Fibroblast of lung (primary cell): ENCODE measurements at regions not wholly inside any gene's neighbourhood (a gene's known extent, or its start where the extent isn't known, plus 50 kb on each side); places are given as distances from the start of the nearest gene placed in this dataset.

Experiments used
- DNase-seq, 2 donors: peaks; one replicate each; pipeline versions ENCODE4 v3.0.0 to v3.0.0-alpha.2; 2010; ENCODE audit warnings: low read depth in 2 of 2
- H2AFZ ChIP-seq: 2 replicates; pipeline ENCODE4 v1.5.1; 2012; ENCODE audit warnings: low read length, control low read depth, inconsistent platforms
- H3K27ac ChIP-seq: 2 replicates; pipeline ENCODE4 v1.5.1; 2011; ENCODE audit warnings: low read length, control low read depth; ENCODE audit not compliant: insufficient read depth
- H3K27me3 ChIP-seq: 2 replicates; pipeline ENCODE4 v1.5.1; 2011; ENCODE audit warnings: mild to moderate bottlenecking, low read length; ENCODE audit not compliant: control insufficient read depth, insufficient read depth
- H3K36me3 ChIP-seq: 2 replicates; pipeline ENCODE4 v1.5.1; 2011; ENCODE audit warnings: low read length; ENCODE audit not compliant: control insufficient read depth, insufficient read depth
- H3K4me1 ChIP-seq: 2 replicates; pipeline ENCODE4 v1.5.1; 2011; ENCODE audit warnings: low read length; ENCODE audit not compliant: control insufficient read depth, insufficient read depth; ENCODE audit errors: extremely low read depth
- H3K4me2 ChIP-seq: 2 replicates; pipeline ENCODE4 v1.5.1; 2011; ENCODE audit warnings: low read length, control low read depth; ENCODE audit not compliant: insufficient read depth; ENCODE audit errors: extremely low read depth
- H3K4me3 ChIP-seq, 4 experiments: fragments of 200-600 bp in 1 of 4; sonication (generic) in 1 of 4; replicated peaks in 1 of 4; 2 replicates each; pipeline ENCODE4 v1.5.1; 2011 to 2016; ENCODE audit warnings: low read length in 4 of 4, low read depth in 3 of 4, mild to moderate bottlenecking in 3 of 4, control low read depth in 2 of 4, inconsistent platforms in 1 of 4, mixed read lengths in 1 of 4; ENCODE audit not compliant: insufficient read depth in 1 of 4; ENCODE audit errors: control extremely low read depth in 1 of 4
- H3K79me2 ChIP-seq: 2 replicates; pipeline ENCODE4 v1.5.1; 2012; ENCODE audit warnings: mild to moderate bottlenecking, low read length, inconsistent platforms; ENCODE audit not compliant: control insufficient read depth, insufficient read depth
- H3K9ac ChIP-seq: 2 replicates; pipeline ENCODE4 v1.5.1; 2011; ENCODE audit warnings: mild to moderate bottlenecking, low read length, control low read depth; ENCODE audit not compliant: insufficient read depth
- H3K9me3 ChIP-seq: 2 replicates; pipeline ENCODE4 v1.5.1; 2012; ENCODE audit warnings: low read depth, low read length; ENCODE audit not compliant: control insufficient read depth, insufficient read depth
- H4K20me1 ChIP-seq: 2 replicates; pipeline ENCODE4 v1.5.1; 2011; ENCODE audit warnings: low read length; ENCODE audit not compliant: control insufficient read depth, insufficient read depth; ENCODE audit errors: extremely low read depth
- CTCF ChIP-seq, 2 donors: IDR thresholded peaks in 1 of 2; conservative IDR thresholded peaks in 1 of 2; 1 replicate in 1 of 2; 2 replicates in 1 of 2; pipeline ENCODE4 v1.5.1; 2011 to 2012; ENCODE audit warnings: low read length in 2 of 2, control low read depth in 1 of 2, inconsistent platforms in 1 of 2, low read depth in 1 of 2, mild to moderate bottlenecking in 1 of 2
- EZH2 ChIP-seq: IDR thresholded peaks from 2 replicates; pipeline ENCODE4 v1.5.1; 2012; ENCODE audit warnings: low read length, control low read depth, mild to moderate bottlenecking; ENCODE audit errors: missing control alignments

GRCh38 chr2:107013884-107014283 is 127.9 kb upstream of the ST6GAL2 start:
- DNase-seq = no peak

GRCh38 chr2:107018366-107018765 is 132.4 kb upstream of the ST6GAL2 start:
- no peak for DNase-seq
- TF ChIP-seq EZH2 = no peak
- no peak for TF ChIP-seq CTCF (conservative IDR thresholded peaks at IDR 0.05 in 1 of 2, IDR thresholded peaks at IDR 0.05 in 1 of 2; ENCODE audit: low read depth in 1 of 2, low read length in 2 of 2)
- Histone ChIP-seq H3K4me3 (no peak overlapping the region), H4K20me1 (no peaks in the 10 kb centered on the region), H2AFZ (no peak overlapping the region), H3K36me3 (no peaks in the 10 kb centered on the region), H3K4me1 (no peaks in the 10 kb centered on the region), H3K27ac (no peak overlapping the region), H3K79me2 (no peaks in the 10 kb centered on the region), H3K27me3 (no peaks in the 10 kb centered on the region), H3K9me3 (no peaks in the 10 kb centered on the region), H3K9ac (no peak overlapping the region), H3K4me2 (no peak overlapping the region)

More at GRCh38 chr2:107013884-107014283, 127.9 kb upstream of the ST6GAL2 start:
- Histone ChIP-seq H3K4me2 (no peak overlapping the region), H3K9me3 (no peaks in the 10 kb centered on the region), H3K4me1 (no peaks in the 10 kb centered on the region), H4K20me1 (no peaks in the 10 kb centered on the region), H3K27me3 (no peaks in the 10 kb centered on the region), H2AFZ (no peak overlapping the region), H3K27ac (no peak overlapping the region), H3K36me3 (no peaks in the 10 kb centered on the region), H3K4me3 (no peak overlapping the region), H3K79me2 (no peaks in the 10 kb centered on the region), H3K9ac (no peak overlapping the region)
- TF ChIP-seq CTCF (conservative IDR thresholded peaks at IDR 0.05 in 1 of 2, IDR thresholded peaks at IDR 0.05 in 1 of 2; ENCODE audit: low read depth in 1 of 2, low read length in 2 of 2) (no peak), EZH2 (no peak)

- DNase-seq = no peak
- H3K27ac ChIP-seq = no peak overlapping the region
- no peaks in the 10 kb centered on the region for H3K36me3 ChIP-seq
- no peak overlapping the region for H3K4me3 ChIP-seq
- H3K79me2 ChIP-seq = no peaks in the 10 kb centered on the region
- H3K9ac ChIP-seq = no peak overlapping the region
- H2AFZ ChIP-seq = no peak overlapping the region
- no peaks in the 10 kb centered on the region for H3K27me3 ChIP-seq
- H4K20me1 ChIP-seq = no peaks in the 10 kb centered on the region
- no peak overlapping the region for H3K4me2 ChIP-seq
- no peaks in the 10 kb centered on the region for H3K4me1 ChIP-seq
- TF ChIP-seq CTCF (conservative IDR thresholded peaks at IDR 0.05 in 1 of 2, IDR thresholded peaks at IDR 0.05 in 1 of 2; ENCODE audit: low read depth in 1 of 2, low read length in 2 of 2) (no peak), EZH2 (no peak)
- no peaks in the 10 kb centered on the region for H3K9me3 ChIP-seq
Observed at GRCh38 chr2:107020392-107020791, 134.4 kb upstream of the ST6GAL2 start.
